Activated naive CD4-positive, alpha-beta T cell (primary cell): ENCODE measurements at regions not wholly inside any gene's neighbourhood (a gene's known extent, or its start where the extent isn't known, plus 50 kb on each side); places are given as distances from the start of the nearest gene placed in this dataset.

Experiments used
- DNase-seq, 4 experiments: peaks; one replicate each; lab custom pipeline; 2025; lab: John Stamatoyannopoulos, UW

DNA sequence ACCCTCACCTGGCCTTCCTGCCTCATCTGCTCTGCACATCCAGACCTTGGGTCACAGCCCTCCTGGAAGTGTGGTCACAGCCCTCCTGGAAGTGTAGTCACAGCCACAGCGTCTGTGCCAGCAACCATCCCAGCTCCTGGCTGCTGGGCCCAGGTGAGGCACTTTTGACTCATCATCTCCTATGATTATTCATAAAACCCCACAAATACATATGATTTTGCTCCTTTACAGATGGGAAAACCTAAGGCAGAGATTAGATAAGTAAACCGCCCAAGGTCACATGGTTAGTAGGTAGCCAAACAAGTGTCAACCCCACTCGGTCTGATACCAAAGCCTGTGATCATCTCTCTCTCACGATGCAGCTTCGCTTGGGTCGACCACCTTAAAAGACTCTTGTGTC lies 94.3 kb downstream of the PRLHR start:
- DNase-seq = no peak

DNA sequence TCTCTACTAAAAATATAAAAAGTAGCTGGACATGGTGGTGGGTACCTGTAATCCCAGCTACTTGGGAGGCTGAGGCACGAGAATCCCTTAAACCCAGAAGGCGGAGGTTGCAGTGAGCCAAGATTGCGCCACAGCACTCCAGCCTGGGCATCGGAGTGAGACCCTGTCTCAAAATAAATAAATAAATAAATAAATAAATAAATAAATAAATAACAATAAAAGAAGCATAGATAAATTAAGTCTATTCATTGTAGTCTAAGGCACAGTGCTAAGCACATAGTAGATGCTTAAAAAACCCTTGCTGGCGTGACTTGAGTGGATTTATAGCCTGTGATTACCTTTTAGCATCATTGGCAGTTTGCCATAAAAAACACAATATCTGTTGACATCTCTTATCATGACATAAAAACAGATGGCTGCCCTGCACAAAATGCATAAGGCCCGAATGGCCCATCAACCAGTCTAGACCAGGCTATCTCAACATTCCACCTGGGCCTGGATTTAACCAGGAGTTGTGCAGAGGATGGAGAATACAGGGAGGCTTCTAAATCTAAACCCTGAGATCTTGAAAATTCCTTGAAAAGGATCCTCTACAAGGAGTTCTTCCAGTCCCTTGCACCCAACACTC lies 94.9 kb downstream of the PRLHR start:
- DNase-seq = no peak

DNA sequence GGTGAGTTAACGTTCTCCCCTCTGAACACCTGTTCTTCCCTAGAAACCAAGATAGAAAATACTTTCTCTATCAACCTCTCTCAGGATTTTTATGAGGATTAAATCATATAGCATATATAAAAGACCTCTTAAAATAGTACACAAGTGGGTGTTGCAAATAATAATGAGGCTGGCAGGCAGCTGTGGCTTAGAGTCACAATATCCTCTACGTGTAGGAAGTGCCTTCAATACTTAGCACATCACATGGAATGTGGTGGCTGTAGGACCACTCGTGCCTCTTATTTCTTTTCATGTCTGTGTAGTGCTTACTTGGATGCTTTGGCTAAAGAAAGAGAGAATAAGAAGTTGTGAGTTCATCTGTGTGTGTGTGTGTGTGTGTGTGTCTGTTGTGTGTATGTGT lies 96.3 kb downstream of the PRLHR start:
- DNase-seq = no peak

DNA sequence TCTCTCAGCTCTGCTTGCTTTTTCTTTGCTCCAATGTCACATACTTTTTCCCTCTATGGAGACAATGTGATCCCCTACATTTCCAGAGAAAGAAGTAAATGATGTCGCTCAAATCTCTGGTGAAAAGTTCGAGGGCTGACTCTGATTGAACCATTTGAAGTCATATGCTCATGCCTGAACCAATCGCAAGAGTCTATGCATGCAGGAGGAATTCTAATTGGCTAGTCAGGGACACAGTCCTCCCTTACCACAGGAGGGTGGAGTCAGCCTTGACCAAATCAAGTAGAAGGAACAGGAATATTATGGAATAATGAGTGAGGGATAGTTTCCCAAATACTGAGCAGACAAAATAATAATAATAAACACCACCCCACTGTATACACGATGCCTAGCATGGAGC lies 96.8 kb downstream of the PRLHR start:
- DNase-seq = no peak

DNA sequence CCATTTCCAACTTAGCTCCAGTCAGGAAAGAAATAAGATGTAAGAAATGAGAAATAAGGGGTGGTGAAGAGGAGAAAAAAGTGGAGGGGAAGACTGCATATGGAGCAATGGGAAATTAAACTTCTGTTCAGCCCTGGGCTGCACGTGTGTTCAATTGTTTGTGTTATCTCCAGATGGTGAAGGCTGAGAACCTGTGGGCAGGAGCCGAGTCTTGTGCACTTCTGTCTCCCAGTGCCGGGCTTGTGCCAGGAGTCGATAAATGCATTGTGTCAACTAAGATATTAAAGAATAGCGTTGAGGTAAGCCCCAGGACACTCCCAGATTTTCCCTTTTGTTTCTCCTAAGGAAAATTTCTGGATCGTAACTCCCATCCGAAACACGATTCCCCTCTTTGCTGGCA lies 98.2 kb downstream of the PRLHR start:
- DNase-seq = no peak

DNA sequence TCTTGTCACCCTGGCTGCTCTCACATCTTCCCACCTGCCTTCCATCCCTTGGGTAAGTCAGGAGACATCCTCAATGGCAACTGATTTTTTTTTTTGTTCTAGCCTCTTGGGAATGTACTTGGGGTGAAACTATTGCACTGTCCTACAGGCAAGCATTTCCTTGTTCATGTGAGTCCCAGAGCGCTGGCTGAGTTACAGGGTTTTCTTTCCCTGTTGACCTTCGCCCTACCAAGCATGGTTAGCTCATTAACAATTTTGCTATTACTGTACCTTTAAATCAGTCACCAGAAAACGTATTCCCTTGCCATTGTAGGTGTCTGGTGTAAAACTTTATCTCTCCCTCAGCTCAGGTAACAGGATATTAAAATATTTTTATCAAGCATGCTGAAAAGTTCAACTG lies 98.9 kb downstream of the PRLHR start:
- no peak for DNase-seq

DNA sequence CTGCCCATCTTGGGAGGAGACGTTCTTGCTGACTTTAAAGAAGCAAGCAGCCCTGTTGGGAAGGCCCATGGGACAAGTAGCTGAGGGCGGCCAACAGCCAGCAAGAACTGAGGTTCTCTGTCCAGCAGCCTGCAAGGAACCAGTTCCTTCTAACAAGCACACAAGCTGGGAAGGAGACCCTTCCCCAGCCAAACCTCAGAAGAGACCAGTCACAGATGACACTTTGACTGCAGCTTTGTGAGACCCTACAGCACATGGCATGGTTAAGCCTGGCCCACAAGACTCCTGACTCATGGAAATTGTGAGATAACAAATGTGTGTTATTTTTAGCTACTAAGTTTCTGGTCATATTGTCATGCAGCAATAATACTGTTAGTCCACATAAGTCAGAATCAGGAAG lies 99.9 kb downstream of the PRLHR start:
- DNase-seq = no peak

DNA sequence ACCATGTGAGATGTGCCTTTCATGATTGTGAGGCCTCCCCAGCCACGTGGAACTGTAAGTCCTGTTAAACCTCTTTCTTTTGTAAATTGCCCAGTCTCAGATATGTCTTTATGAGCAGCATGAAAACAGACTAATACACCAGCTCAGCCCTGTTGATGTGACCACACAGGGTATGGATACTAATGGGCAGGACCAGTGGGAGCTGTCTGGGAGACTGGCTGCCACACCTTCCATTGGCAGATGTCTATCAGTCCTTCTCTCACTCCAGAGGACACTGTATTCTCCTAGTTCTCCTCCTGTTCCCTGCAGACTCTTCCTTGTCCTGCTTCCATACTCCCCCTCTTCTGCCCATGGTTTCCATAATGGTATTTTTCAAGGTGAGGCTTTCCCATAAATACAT lies 104.4 kb downstream of the PRLHR start:
- no peak for DNase-seq

DNA sequence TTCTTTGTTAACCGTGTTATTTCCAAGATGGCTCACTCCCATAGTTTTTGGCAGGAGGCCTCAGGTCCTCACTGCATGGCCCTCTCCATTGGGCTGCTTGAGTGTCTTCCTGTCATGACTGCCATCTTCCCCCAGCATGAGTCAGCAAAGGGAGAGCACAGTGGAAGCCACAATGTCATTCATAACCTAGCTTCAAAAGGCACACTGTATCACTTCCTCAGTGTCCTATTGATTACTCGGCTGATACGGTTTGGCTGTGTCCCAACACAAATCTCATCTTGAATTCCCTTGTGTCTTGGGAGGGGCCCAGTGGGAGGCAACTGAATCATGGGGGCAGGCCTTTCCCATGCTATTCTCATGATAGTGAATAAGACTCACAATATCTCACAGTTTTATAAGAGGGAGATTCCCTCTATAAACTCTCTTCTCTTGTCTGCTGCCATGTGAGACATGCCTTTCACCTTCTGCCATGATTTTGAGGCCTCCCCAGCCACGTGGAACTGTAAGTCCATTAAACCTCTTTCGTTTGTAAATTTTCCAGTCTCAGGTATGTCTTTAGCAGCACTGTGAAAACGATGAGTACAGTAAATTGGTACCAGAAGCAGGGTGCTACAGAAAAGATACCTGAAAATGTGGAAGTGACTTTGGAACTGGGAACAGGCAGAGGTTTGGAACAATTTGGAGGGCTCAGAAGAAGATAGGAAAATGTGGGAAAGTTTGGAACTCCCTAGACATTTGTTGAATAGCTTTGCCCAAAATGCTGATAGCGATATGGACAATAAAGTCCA lies 106.5 kb downstream of the PRLHR start:
- no peak for DNase-seq

DNA sequence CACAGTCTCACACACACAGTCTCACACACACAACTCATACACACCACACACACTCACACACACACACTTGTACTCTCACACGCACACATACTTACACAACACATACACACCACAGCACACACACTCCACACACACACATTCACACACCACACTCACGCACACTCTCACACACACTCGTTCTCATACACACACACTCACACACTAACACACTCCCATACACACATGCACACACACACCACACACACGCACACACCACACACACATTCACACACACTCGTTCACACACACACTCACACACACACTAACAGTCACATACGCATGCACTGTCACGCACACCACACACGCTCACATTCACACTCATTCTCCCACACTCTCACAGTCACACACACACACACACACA lies 109.8 kb downstream of the PRLHR start:
- DNase-seq = no peak

DNA sequence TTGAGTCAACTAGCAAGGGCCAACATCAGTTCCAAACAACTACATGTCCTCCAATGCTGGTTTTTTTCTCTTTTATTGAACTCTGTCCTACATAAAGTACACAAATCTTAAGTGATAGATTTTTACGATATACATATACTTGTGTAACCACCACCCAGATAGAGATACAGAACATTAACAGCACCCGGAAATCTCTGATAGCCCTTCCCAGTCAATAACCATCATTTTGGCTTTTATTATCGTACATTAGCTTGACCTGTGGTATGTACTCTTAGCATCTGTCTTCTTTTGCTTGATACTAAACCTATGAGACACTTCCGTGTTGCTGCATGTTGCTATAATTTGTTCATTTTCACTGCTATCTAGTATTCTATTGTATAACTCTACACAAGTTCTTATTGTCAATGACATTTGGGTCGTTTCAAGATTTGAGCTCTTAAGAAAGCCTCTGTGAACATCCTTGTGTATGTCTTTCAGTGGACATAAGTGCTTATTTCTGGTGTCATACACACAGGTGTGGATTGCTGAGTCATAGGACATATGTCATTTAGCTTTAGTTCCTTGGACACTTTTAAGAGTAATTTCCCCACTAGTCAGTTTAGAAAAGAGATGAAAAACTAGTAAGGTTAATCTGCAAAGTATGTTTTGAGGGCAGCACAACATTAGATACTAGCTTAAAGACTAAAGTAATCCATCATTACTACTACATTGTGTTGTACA lies 111.1 kb downstream of the PRLHR start:
- no peak for DNase-seq

DNA sequence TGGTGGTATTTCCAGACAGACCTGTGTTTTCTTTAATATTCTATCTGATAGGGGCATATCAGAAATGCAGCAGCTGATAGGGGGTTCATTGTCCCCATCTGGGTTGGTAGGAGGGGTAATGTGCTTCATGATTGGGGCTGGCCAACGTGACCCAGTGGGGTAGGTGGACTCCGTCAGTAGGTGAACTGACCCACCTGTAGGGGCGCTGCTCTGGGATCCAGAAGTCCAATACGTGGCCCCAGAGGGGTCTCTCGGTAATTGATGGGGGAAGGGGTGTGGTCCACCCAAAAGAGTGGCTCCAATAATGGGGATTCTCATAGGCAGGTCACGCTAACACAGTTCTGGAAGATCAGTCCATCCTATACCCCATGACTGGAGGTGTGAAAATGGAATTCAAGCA lies 112.0 kb downstream of the PRLHR start:
- DNase-seq = no peak

DNA sequence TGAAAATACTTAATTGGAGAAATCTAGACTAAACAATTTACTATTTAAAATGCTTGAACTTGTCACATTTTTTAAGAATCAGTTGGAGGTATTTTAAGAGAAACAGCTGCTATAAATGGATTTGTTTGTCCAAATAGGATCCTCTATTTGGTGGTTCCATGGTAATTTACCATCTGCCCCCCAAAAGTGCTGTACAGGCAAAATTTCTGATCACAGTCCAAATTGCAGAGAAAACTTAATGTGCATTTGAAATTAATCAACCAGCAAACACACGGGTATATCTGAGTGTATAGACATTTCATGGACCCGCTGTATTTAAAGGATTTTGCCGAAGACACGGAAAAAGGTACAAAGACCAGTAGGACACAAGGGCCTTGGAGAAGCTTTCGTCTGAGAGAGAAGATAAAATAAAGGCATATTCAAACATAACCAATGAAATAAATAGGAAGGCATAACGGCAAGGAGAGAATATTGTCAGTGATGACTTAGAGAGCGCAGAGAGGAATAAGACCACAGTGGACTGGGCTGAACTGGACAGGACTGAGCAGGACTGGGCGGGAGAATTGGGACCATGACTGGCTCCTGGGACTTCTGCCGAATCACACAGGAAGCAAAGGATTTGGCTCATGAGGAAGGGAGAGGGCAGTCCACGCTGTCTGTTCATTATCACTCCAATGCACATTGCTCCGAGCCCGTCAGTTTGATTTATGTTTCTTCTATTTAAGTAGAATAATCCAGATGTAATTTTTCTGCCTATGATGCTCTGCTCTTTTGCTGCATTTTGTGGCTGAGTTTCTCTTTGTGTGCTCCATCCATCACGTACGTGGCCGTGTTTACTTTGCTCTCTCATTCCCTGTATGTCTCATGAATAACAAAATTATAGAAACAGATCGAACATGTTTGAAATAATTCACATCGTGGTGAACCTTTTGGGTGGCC lies 112.8 kb downstream of the PRLHR start:
- no peak for DNase-seq

DNA sequence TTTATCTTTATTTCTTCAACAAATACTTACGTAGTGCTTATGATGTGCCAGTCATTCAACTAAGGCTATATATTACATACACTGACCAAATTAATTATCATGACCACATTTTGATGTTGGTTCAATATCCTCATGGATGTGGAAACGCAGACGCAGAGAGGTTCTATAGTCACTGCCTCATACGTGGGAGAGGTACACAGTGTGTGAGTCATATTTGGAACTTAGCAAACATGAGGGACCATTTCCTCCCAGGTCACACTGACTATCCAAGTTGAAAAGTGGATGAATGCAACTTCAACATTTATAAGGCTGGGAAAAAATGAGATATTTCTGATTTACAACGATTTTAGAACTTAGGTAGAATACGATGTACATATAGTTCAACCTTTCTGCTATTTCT lies 113.6 kb downstream of the PRLHR start:
- no peak for DNase-seq

DNA sequence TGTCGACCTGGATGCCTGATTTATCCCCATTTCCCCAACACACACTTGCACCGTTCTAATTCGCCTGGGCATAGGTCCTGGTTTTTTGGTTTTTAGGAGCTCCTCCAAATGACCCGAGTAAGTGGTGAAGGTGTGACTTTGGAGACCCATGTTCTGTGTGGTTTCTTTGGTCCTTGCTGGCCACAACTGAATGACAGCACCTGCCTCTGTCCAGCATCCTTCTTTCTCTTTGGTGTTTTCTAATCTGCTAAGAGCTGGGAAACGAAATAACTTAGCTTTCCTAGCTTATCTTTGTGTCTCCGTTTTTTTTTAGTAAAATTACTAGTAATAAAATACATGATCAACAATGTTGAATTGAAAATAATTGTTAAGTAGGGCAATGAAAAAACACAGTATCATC lies 120.2 kb downstream of the PRLHR start:
- DNase-seq = no peak

DNA sequence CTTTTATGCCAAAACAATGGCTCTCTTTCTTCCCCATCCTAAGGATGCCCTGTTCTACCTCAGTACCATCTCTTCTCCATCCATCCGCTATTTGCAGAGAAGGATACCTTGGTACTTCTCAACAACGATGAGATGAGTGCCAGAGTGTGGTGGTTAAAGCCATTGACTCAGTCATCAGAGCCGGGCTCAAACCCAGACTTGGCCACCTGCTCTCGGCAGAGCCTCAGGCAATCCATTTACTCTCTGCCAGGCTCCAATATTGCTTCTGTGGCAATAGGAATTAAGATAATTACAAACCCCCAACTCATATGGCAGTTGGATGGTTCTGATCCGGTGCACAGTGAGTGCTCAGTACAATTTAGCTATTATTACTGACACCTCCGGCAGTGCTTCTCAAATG lies 121.3 kb downstream of the PRLHR start:
- no peak for DNase-seq

DNA sequence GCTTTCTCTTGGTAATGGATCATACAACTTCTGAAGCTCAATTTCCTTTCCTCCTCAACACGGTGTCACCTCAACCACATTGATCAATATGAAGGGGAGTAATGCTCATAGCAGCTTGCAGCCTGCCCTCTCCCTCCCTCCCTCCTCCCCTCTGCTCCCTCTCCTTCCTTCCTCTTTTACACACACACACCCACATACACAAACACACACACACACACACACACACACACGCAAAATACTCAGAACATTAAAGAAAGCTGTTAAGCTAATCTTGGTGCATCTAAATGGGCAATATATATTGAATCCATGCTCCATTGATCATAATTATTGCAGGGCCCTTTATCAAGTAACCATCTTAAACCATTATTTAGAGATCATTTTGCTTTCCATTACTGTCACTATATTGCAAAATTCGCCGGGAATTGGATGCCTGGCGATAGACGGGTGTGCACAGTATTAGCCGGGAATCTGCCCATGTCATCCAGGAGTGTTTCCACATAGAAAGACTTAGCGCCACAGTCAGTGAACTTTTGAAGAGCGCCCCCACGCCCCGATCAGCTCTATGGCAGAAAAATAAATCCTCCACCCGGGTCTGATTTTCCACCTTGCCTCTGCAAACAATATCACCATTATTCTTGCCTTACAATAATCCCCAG lies 122.0 kb downstream of the PRLHR start:
- DNase-seq = no peak

DNA sequence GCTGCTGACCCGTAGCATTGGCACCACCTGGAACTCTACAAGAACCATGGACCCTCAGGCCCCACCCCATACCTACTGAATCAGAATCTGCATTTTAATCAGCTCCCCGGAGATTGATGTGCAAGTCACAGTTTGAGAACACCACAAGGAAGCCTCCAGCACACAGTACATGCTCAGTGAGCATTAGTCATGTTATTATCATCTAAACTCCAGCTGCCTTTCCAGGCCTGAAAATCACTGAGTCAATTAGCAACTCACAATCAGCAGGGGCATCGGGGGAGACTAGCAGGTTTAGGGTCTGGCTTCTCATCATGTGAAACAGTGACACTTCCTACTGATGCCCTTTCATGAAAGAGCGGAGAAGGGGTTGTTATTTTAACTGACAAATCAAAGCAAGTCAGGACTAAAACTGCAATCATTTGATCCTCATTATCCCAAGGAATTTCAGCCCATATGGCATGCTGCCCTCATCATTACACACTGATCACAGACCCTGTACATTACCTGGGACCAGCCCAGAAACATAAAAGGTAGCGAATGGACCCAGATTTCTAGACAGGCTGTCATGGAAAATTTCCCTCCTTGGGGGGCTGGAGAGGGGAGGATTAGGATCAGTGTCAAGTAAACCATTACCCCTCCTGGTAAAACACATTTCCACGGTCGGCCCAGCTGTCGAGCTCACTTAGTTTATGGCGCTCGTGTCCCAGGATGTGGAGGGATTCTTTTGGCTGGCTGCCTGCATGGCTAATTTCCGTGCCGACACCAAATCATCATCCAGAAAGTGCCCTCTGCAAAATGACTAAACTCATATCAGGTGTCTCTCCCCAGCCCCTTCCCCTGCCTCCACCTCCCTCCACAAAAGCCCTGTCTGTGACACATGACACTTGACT lies 122.8 kb downstream of the PRLHR start:
- DNase-seq = no peak

DNA sequence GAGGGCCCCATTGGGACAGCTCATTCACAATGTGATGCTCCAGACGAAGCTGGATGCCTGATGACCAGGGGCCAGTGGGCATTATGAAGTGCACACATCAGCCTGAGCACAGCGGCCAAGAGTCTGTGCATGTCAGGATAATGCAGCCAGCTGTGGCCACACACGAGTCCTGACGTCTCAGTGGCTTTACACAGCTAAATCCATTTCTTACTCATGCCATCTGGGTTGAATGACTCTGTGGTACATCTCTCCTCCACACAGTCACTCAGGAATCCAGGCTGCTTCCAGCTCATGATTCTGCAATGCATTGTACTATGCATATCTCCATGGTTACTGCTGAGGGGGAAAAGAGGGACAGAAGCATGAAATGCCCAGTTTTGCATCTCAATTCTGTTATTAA lies 123.6 kb downstream of the PRLHR start:
- DNase-seq = no peak

DNA sequence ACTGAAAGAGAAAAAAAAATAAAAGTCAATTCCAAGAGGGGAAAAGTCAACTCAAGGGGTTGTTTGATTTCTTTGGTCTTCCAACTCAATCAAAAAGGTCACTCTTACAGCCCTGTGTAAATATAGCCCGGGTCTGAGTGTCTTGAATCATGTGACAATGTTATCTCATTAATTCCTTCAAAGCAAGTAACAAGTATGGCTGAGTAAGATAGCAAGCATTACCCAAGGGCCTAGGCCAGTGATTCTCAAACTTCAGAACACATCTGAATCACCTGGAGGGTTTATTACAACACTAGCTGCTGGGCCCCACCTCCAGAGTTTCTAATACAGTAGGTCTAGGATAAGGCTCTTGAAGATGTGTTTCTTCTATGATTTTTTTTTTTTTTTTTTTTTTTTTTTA lies 125.0 kb downstream of the PRLHR start:
- DNase-seq = no peak

DNA sequence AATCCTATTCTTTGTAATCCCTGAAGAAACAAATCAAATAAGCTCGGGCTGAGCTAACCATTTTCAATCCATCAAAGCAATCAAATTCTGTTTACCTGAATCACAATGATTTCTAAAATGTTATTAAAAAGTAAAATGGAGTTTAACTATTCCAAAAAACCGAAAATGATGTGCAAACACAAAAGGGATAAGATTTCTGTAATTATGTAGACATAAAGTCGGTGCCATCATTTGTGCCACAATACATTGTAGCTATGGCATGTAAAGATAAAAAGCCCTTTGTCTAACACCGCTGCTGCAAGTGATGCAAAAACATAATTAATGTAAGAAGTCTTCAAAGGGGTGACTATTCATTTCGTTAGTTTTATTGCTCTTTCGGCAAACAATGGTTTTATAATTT lies 125.1 kb upstream of the FAM204A start:
- no peak for DNase-seq
